ENCODE measurements at regions not wholly inside any gene's neighbourhood (a gene's known extent, or its start where the extent isn't known, plus 50 kb on each side); places are given as distances from the start of the nearest gene placed in this dataset.

DNA sequence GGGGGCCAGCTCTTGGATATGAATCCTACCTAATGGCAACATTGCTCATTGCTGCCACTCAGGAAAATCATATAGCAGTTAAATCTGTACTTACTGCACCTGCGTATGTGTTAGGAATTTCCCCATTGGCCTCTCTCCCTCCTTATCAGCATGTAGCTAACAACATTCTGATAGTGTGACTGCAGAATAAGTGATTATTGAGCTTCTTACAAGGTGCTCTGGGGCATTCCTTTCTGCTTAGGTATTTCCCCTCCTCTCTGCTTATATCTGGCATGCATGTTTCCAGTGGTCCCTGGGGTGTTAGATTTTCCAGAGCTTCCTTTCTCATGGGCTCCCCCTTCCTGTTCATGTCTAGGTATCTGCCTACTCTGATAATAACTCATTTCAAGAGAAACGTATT is 414.1 kb upstream of the SLITRK1 start:
- in situ Hi-C loops (cut with MboI; ENCODE audit: low pct_unique_long_range_greater_than_20kb in 2 of 9, low sequenced_read_pairs in 9 of 9, unreplicated experiment in 9 of 9): no loop called here
- WGBS, 10 experiments: 0 to 100% (median 80%) methylated on average over 1 to 2 of the region's 2 CpGs; no CpG with 5 or more reads in 1 of the 10 experiments

DNA sequence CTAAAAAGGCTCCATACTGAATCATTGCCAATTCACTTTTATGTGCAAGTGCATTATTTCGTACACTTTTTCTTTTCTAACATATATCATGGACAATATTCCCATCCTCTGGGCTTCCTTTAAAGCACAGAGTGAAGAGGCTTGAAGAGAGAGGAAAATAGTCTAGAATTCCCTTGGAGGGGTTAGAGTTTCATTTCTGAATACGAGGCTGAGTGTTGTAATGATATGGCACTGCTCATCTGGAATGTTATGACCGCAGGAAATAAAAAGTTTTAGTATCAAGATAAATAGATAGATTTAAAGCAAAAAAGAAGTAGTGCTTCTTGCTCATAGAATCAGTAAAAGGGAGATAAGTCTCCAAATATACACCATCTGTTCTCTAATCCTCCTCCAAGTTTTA is 412.3 kb upstream of the SLITRK1 start:
- no peak for ATAC-seq (replicated peaks in 6 of 8)
- H3K27ac ChIP-seq: no peak overlapping the region
- H3K4me1 ChIP-seq (replicated peaks in 1 of 2): no peaks in the 10 kb centered on the region
- H3K4me3 ChIP-seq: no peak overlapping the region
- WGBS, 10 experiments: 6 to 95% (median 80%) methylated on average over 1 to 3 of the region's 3 CpGs; no CpG with 5 or more reads in 1 of the 10 experiments
- in situ Hi-C loops (cut with MboI; ENCODE audit: low pct_unique_long_range_greater_than_20kb in 2 of 9, low sequenced_read_pairs in 9 of 9, unreplicated experiment in 9 of 9): no loop called here

More for the DNA sequence above, 414.1 kb upstream of the SLITRK1 start:
- Histone ChIP-seq H3K27ac (no peak overlapping the region), H3K4me3 (no peak overlapping the region), H3K4me1 (replicated peaks in 1 of 2) (no peaks in the 10 kb centered on the region)
- no peak for ATAC-seq (replicated peaks in 6 of 8)

DNA sequence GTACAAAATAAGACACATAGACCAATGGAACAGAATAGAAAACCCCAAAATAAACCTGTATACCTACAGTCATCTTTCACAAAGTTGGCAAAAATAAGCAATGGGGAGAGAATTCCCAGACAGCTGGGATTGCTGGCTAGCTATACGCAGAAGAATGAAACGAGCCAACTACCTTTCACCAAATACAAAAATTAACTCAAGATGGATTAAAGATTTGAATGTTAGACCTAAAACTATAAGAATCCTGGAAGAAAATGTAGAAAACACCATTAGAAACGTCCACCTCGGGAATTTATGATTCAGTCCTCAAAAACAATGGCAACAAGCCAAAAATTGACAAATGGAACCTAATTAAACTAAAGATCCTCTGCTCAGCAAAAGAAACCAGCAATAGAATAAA is 408.1 kb upstream of the SLITRK1 start:
- in situ Hi-C loops (cut with MboI; ENCODE audit: low pct_unique_long_range_greater_than_20kb in 2 of 9, low sequenced_read_pairs in 9 of 9, unreplicated experiment in 9 of 9): no loop called here
- no peak for ATAC-seq (replicated peaks in 6 of 8)
- H3K4me3 ChIP-seq: no peak overlapping the region
- no peak overlapping the region for H3K27ac ChIP-seq
- H3K4me1 ChIP-seq (replicated peaks in 1 of 2): no peaks in the 10 kb centered on the region
- 0 to 92% (median 85%) methylated on average over 2 to 4 of the region's 4 CpGs; no CpG with 5 or more reads in 1 of the 10 experiments for WGBS, 10 experiments

DNA sequence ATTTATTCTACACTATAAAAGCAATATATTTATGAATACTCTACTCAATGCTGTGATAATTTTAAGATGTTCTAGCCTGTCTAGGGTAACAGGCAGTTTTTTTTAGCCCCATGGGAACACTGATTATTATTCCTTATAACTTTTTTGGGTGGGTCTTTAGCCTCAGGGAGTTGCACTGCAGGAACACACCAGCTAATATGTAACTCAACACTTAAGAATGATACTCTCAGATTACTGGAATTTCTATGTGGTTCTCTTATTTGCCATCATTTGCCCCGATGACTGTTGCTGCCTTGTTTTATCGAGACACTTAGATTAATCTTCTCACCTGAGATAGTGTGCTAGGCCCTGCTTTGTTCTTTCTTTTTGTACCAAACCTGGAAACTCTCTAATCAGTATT is 396.9 kb upstream of the SLITRK1 start:
- ATAC-seq (replicated peaks in 6 of 8): no peak
- Histone ChIP-seq H3K4me1 (replicated peaks in 1 of 2) (no peaks in the 10 kb centered on the region), H3K27ac (no peak overlapping the region), H3K4me3 (no peak overlapping the region)
- 0 to 96% (median 82%) methylated on average over 2 of the region's 2 CpGs; no CpG with 5 or more reads in 3 of the 10 experiments for WGBS, 10 experiments
- in situ Hi-C loops (cut with MboI; ENCODE audit: low pct_unique_long_range_greater_than_20kb in 2 of 9, low sequenced_read_pairs in 9 of 9, unreplicated experiment in 9 of 9): no loop called here

DNA sequence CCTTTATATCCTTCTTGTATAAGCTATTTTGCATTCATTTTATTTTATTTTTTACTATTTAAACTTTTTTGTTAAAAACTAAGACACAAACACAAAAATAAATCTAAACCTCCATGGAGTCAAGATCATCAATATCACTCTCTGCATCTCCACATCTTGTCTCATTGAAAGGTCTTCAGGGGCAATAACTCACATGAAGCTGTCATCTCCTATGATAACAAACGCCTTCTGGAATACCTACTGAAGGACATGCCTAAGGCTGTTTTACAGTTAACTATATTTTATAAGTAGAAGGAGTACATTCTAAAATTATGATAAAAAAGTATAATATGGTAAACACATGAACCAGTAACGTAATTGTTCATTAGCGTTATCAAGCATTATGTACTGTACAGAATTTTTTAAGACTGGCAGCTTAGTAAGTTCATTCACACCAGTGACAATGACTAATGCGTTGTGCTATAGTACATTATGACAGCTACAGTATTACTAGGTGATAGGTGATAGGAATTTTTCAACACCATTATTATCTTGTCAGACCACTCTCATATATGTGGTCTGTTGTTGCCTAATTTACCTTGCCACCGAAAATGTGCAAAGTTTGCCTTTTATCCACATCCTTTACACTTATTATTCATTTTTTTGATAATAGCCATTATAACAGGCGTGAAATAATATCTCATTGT is 390.7 kb upstream of the SLITRK1 start:
- Histone ChIP-seq H3K4me1 (replicated peaks in 1 of 2) (peaks cover 0 to 2% of the 10 kb centered on the region in 2 donors), H3K27ac (no peak overlapping the region), H3K4me3 (no peak overlapping the region)
- WGBS, 10 experiments: 7 to 96% (median 80%) methylated on average over 2 to 6 of the region's 6 CpGs; no CpG with 5 or more reads in 1 of the 10 experiments
- in situ Hi-C loops (cut with MboI; ENCODE audit: low pct_unique_long_range_greater_than_20kb in 2 of 9, low sequenced_read_pairs in 9 of 9, unreplicated experiment in 9 of 9): no loop called here
- ATAC-seq (replicated peaks in 6 of 8): peak in 2 of 8 experiments; percentile 62 to 65

DNA sequence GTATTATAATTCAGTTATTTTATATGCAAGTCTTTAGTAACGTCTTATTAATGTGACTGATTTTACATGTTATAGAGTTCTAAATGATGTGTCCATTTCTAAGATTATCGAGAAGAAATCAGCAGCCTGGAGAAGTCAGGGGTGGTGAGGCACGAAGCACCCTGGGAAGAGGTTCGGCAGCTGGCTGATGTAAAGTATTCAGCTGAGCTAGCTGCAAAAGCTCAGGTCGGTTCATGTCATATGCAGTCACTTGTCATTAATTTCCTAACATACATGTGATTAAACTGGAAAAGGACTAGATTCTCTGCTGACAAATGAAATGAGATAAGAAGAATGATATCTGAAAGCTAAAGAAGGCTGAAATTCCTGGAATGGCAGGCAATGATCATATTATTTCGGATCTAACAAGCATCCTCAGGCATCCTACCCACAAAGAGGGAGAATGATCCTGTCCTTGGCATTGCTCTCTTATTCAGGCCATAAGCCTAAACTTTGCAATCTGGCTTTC is 383.0 kb upstream of the SLITRK1 start:
- Histone ChIP-seq H3K27ac (no peak overlapping the region), H3K4me3 (no peak overlapping the region), H3K4me1 (replicated peaks in 1 of 2) (no peaks in the 10 kb centered on the region)
- peak in 5 of 8 experiments; percentile 52 to 75 (median 67) for ATAC-seq (replicated peaks in 6 of 8)
- 0 to 87% (median 62%) methylated on average over 1 to 6 of the region's 6 CpGs for WGBS, 10 experiments
- in situ Hi-C loops (cut with MboI; ENCODE audit: low pct_unique_long_range_greater_than_20kb in 2 of 9, low sequenced_read_pairs in 9 of 9, unreplicated experiment in 9 of 9): no loop called here

- WGBS, 10 experiments: 13 to 100% (median 86%) methylated on average over 2 to 8 of the region's 9 CpGs; no CpG with 5 or more reads in 1 of the 10 experiments
- no peak overlapping the region for H3K4me3 ChIP-seq
- ATAC-seq (replicated peaks in 6 of 8): no peak
- in situ Hi-C loops (cut with MboI; ENCODE audit: low pct_unique_long_range_greater_than_20kb in 2 of 9, low sequenced_read_pairs in 9 of 9, unreplicated experiment in 9 of 9): no loop called here
- no peaks in the 10 kb centered on the region for H3K4me1 ChIP-seq (replicated peaks in 1 of 2)
- no peak overlapping the region for H3K27ac ChIP-seq
Observed at GRCh38 chr13:84263354-84264069, 381.2 kb upstream of the SLITRK1 start.

DNA sequence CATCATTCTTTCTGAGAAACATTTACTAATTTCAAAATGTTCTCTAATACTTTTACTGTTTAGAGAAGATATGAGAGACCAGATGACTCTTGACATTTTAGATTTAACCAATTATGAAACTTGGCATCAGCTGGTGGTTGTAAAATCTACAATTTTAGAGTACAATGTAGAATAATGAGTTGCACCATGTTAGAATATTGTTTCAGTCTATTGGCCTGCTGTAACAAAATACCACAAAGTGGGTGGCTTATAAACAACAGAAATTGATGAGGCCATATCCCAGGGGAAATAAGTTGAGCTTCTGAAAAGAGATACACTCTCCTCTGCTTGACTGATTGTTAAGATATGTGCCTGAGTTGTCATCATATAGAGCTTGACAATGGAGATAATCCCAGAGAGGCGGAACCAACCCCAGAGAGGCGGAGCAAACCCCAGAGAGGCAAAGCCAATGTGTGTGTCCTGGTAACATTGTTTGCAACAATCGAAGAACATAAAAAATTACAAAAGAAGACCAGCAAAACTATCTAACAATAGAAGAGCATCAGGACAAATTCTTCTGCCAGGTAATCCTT is 373.0 kb upstream of the SLITRK1 start:
- in situ Hi-C loops (cut with MboI; ENCODE audit: low pct_unique_long_range_greater_than_20kb in 2 of 9, low sequenced_read_pairs in 9 of 9, unreplicated experiment in 9 of 9): no loop called here
- no peak overlapping the region for H3K4me3 ChIP-seq
- H3K4me1 ChIP-seq (replicated peaks in 1 of 2): no peaks in the 10 kb centered on the region
- peak in 2 of 8 experiments; percentile 48 to 62 for ATAC-seq (replicated peaks in 6 of 8)
- H3K27ac ChIP-seq: no peak overlapping the region
- WGBS, 10 experiments: 0 to 100% (median 84%) methylated on average over 1 to 3 of the region's 3 CpGs; no CpG with 5 or more reads in 1 of the 10 experiments

DNA sequence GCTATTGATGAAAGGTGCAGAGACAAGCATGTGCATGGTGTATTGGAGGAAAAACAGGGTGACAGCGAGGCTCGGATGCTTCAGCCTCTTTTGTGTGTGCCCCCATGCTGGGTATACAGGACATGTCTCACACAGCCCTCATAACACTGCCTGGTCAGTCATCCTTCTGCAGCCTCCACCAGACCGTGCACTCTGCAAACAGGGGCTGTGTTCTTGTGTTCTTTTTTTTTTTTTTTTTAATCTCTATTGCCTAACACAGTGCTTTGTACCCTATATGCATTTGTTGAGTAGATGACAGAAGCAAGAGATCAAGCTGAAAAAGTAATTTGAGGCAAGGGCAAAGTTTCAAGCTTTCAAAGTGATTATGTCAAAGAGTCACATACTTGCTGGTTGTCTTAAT is 367.2 kb upstream of the SLITRK1 start:
- in situ Hi-C loops (cut with MboI; ENCODE audit: low pct_unique_long_range_greater_than_20kb in 2 of 9, low sequenced_read_pairs in 9 of 9, unreplicated experiment in 9 of 9): no loop called here
- H3K27ac ChIP-seq: no peak overlapping the region
- ATAC-seq (replicated peaks in 6 of 8): peak in 3 of 8 experiments; percentile 35 to 68 (median 60)
- H3K4me3 ChIP-seq: no peak overlapping the region
- H3K4me1 ChIP-seq (replicated peaks in 1 of 2): no peaks in the 10 kb centered on the region
- WGBS, 10 experiments: 7 to 83% (median 60%) methylated on average over 1 to 3 of the region's 3 CpGs; no CpG with 5 or more reads in 3 of the 10 experiments

DNA sequence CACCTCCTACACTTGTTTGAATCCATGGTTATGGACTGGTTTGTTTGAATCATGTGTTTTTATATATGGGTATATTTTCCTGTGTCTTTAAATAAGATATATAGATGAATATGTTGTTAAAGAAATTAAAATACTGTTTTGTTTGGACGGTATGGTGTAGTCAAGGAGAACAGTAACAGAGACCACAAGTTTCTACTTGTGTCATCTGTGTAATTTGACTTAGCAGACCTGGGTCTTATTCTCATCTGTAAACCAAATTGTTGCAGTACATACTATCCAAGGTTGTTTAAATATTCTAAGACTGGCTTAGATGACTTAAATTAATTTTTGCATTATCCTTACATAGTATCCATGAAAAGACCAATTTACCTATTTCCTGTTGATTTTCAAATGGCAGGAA is 361.1 kb upstream of the SLITRK1 start:
- Histone ChIP-seq H3K4me1 (replicated peaks in 1 of 2) (peaks cover 0 to under 1% of the 10 kb centered on the region in 2 donors), H3K4me3 (no peak overlapping the region), H3K27ac (no peak overlapping the region)
- in situ Hi-C loops (cut with MboI; ENCODE audit: low pct_unique_long_range_greater_than_20kb in 2 of 9, low sequenced_read_pairs in 9 of 9, unreplicated experiment in 9 of 9): no loop called here
- 0 to 92% (median 86%) methylated on average over 1 of the region's 1 CpG; no CpG with 5 or more reads in 1 of the 10 experiments for whole genome bisulfite sequencing, 10 experiments
- no peak for ATAC-seq (replicated peaks in 6 of 8)

GRCh38 chr13:84239032-84239431 is 356.8 kb upstream of the SLITRK1 start:
- 67 to 100% (median 100%) methylated on average over 1 of the region's 1 CpG; no CpG with 5 or more reads in 2 of the 10 experiments for WGBS, 10 experiments
- Histone ChIP-seq H3K4me3 (no peak overlapping the region), H3K4me1 (replicated peaks in 1 of 2) (peaks cover 4 to 19% of the 10 kb centered on the region in 2 donors), H3K27ac (no peak overlapping the region)
- in situ Hi-C loops (cut with MboI; ENCODE audit: low pct_unique_long_range_greater_than_20kb in 2 of 9, low sequenced_read_pairs in 9 of 9, unreplicated experiment in 9 of 9): no loop called here
- ATAC-seq (replicated peaks in 6 of 8): no peak

GRCh38 chr13:84238381-84238780 is 356.1 kb upstream of the SLITRK1 start:
- Histone ChIP-seq H3K4me3 (no peak overlapping the region), H3K4me1 (replicated peaks in 1 of 2) (peaks cover 4 to 19% of the 10 kb centered on the region in 2 donors), H3K27ac (no peak overlapping the region)
- ATAC-seq (replicated peaks in 6 of 8): no peak
- in situ Hi-C loops (cut with MboI; ENCODE audit: low pct_unique_long_range_greater_than_20kb in 2 of 9, low sequenced_read_pairs in 9 of 9, unreplicated experiment in 9 of 9): no loop called here
- 50 to 100% (median 90%) methylated on average over 1 of the region's 1 CpG; no CpG with 5 or more reads in 3 of the 10 experiments for WGBS, 10 experiments

GRCh38 chr13:84237143-84237542 is 354.9 kb upstream of the SLITRK1 start:
- Histone ChIP-seq H3K4me1 (replicated peaks in 1 of 2) (peaks cover 4 to 19% of the 10 kb centered on the region in 2 donors), H3K4me3 (no peak overlapping the region), H3K27ac (no peak overlapping the region)
- peak in 4 of 8 experiments; percentile 48 to 87 (median 71) for ATAC-seq (replicated peaks in 6 of 8)
- in situ Hi-C loops (cut with MboI; ENCODE audit: low pct_unique_long_range_greater_than_20kb in 2 of 9, low sequenced_read_pairs in 9 of 9, unreplicated experiment in 9 of 9): no loop called here
- WGBS, 10 experiments: 0 to 39% (median 11%) methylated on average over 3 of the region's 3 CpGs; no CpG with 5 or more reads in 3 of the 10 experiments

Data from motor neuron (in vitro differentiated cells).